AG04450 (cell line): ENCODE measurements at regions not wholly inside any gene's neighbourhood (a gene's known extent, or its start where the extent isn't known, plus 50 kb on each side); places are given as distances from the start of the nearest gene placed in this dataset.

Experiments used
- CTCF ChIA-PET: fragments of 300-600, 350-600 bp; formaldehyde crosslinking; extraction: SDS; loops from one replicate; lab custom pipeline; 2022; ENCODE audit warnings: antibody characterized with exemption, inconsistent platforms; lab: Charles Lee
- POLR2A ChIA-PET: fragments of 350-600 bp; formaldehyde crosslinking; extraction: SDS; loops from one replicate; lab custom pipeline; 2021; ENCODE audit warnings: antibody characterized with exemption, inconsistent platforms; lab: Yijun Ruan, JAX
- DNase-seq: peaks from one replicate; pipeline ENCODE4 v3.0.0-alpha.2; 2011; ENCODE audit warnings: low read depth, low spot score
- H3K27ac ChIP-seq: one replicate; pipeline ENCODE4 v1.5.1; 2012; ENCODE audit warnings: low read depth, low read length, control low read depth
- H3K27me3 ChIP-seq: one replicate; pipeline ENCODE4 v1.6.0; 2012; ENCODE audit warnings: low read length; ENCODE audit not compliant: control insufficient read depth, insufficient read depth
- H3K4me3 ChIP-seq: 2 replicates; pipeline ENCODE4 v1.5.1; 2011; ENCODE audit warnings: mild to moderate bottlenecking, low read depth, low read length, control low read depth
- H3K9me3 ChIP-seq: 2 replicates; pipeline ENCODE4 v1.5.1; 2012; ENCODE audit warnings: low read length; ENCODE audit not compliant: control insufficient read depth, insufficient read depth
- CTCF ChIP-seq: IDR thresholded peaks from 2 replicates; pipeline ENCODE4 v1.5.1; 2011; ENCODE audit warnings: low read depth, low read length, control low read depth, inconsistent platforms

- no peaks in the 10 kb centered on the region for H3K9me3 ChIP-seq
- H3K27me3 ChIP-seq = no peaks in the 10 kb centered on the region
- H3K27ac ChIP-seq = no peak overlapping the region
- no peak overlapping the region for H3K4me3 ChIP-seq
- TF ChIP-seq CTCF = no peak
- ChIA-PET POLR2A (no interaction called here), CTCF (interaction anchor here (0.6 to 1.5 kb wide), 3 partner anchors 15 to 647 kb away, joined by 4 to 7 read pairs (median 5); no protein-coding TSS in a partner anchor)
- no peak for DNase-seq
These were observed 346.7 kb downstream of the RND3 start for GRCh38 chr2:150140777-150141176.

GRCh38 chr2:150138587-150138986 lies 348.9 kb downstream of the RND3 start:
- no peak for DNase-seq
- no peak overlapping the region for H3K27ac ChIP-seq
- CTCF ChIA-PET = no interaction called here

GRCh38 chr2:150137338-150138069 lies 350.0 kb downstream of the RND3 start:
- CTCF ChIA-PET = no interaction called here
- no peaks in the 10 kb centered on the region for H3K27me3 ChIP-seq
- no peak for TF ChIP-seq CTCF
- DNase-seq = no peak
- no peak overlapping the region for H3K27ac ChIP-seq
- no peak overlapping the region for H3K4me3 ChIP-seq
- H3K9me3 ChIP-seq = no peaks in the 10 kb centered on the region
- POLR2A ChIA-PET = no interaction called here

More at GRCh38 chr2:150138587-150138986, 348.9 kb downstream of the RND3 start:
- no peaks in the 10 kb centered on the region for H3K27me3 ChIP-seq
- H3K9me3 ChIP-seq = no peaks in the 10 kb centered on the region
- POLR2A ChIA-PET = no interaction called here
- no peak for TF ChIP-seq CTCF
- no peak overlapping the region for H3K4me3 ChIP-seq

- ChIA-PET CTCF (no interaction called here), POLR2A (no interaction called here)
- no peak overlapping the region for H3K27ac ChIP-seq
- H3K4me3 ChIP-seq = no peak overlapping the region
- no peaks in the 10 kb centered on the region for H3K27me3 ChIP-seq
- no peak for TF ChIP-seq CTCF
- DNase-seq = no peak
- H3K9me3 ChIP-seq = no peaks in the 10 kb centered on the region
These were observed 350.6 kb downstream of the RND3 start for GRCh38 chr2:150136893-150137292.

GRCh38 chr2:150136401-150136800 lies 351.1 kb downstream of the RND3 start:
- CTCF ChIA-PET = no interaction called here

More at GRCh38 chr2:150136401-150136800, 351.1 kb downstream of the RND3 start:
- no peak for DNase-seq
- no peak overlapping the region for H3K27ac ChIP-seq
- POLR2A ChIA-PET = no interaction called here
- no peak overlapping the region for H3K4me3 ChIP-seq
- no peaks in the 10 kb centered on the region for H3K27me3 ChIP-seq
- no peak for TF ChIP-seq CTCF
- H3K9me3 ChIP-seq = no peaks in the 10 kb centered on the region
